ENCODE measurements at regions not wholly inside any gene's neighbourhood (a gene's known extent, or its start where the extent isn't known, plus 50 kb on each side); places are given as distances from the start of the nearest gene placed in this dataset.

GRCh38 chr4:143017210-143017609 lies 167.5 kb upstream of the USP38 start:
- Histone ChIP-seq H3K27ac (no peak overlapping the region), H3K9me3 (no peaks in the 10 kb centered on the region), H3K36me3 (ENCODE audit: low read depth, missing control alignments) (no peaks in the 10 kb centered on the region), H3K27me3 (no peaks in the 10 kb centered on the region), H3K4me1 (no peaks in the 10 kb centered on the region), H3K4me3 (no peak overlapping the region)
- DNase-seq: no peak
- intact Hi-C loops (cut with DNase I; ENCODE audit: low total_unique reads): no loop called here
- no peak for TF ChIP-seq CTCF (IDR thresholded peaks at IDR 0.05)
- TF ChIP-seq POLR2A (IDR thresholded peaks at IDR 0.05): no peak
- 56 to 67% methylated on average over 3 of the region's 3 CpGs for WGBS, 2 donors

GRCh38 chr4:143019351-143019750 lies 165.4 kb upstream of the USP38 start:
- Histone ChIP-seq H3K4me1 (no peaks in the 10 kb centered on the region), H3K4me3 (no peak overlapping the region), H3K27me3 (no peaks in the 10 kb centered on the region), H3K9me3 (no peaks in the 10 kb centered on the region), H3K36me3 (ENCODE audit: low read depth, missing control alignments) (no peaks in the 10 kb centered on the region), H3K27ac (no peak overlapping the region)
- TF ChIP-seq POLR2A (IDR thresholded peaks at IDR 0.05): no peak
- TF ChIP-seq CTCF (IDR thresholded peaks at IDR 0.05): no peak
- intact Hi-C loops (cut with DNase I; ENCODE audit: low total_unique reads): no loop called here
- no peak for DNase-seq
- WGBS, 2 donors: 87 to 90% methylated on average over 4 of the region's 4 CpGs

- Histone ChIP-seq H3K27ac (no peak overlapping the region), H3K4me1 (no peaks in the 10 kb centered on the region), H3K4me3 (no peak overlapping the region), H3K27me3 (no peaks in the 10 kb centered on the region), H3K36me3 (ENCODE audit: low read depth, missing control alignments) (no peaks in the 10 kb centered on the region), H3K9me3 (no peaks in the 10 kb centered on the region)
- intact Hi-C loops (cut with DNase I; ENCODE audit: low total_unique reads): no loop called here
- TF ChIP-seq POLR2A (IDR thresholded peaks at IDR 0.05) (no peak), CTCF (IDR thresholded peaks at IDR 0.05) (no peak)
- DNase-seq: no peak
Measured at GRCh38 chr4:143021384-143021783, 163.3 kb upstream of the USP38 start.

GRCh38 chr4:143023239-143023918 lies 161.3 kb upstream of the USP38 start:
- H3K27me3 ChIP-seq: no peaks in the 10 kb centered on the region
- no peak overlapping the region for H3K27ac ChIP-seq
- TF ChIP-seq CTCF (IDR thresholded peaks at IDR 0.05): no peak
- H3K9me3 ChIP-seq: no peaks in the 10 kb centered on the region
- no peak overlapping the region for H3K4me3 ChIP-seq
- intact Hi-C loops (cut with DNase I; ENCODE audit: low total_unique reads): no loop called here
- DNase-seq: no peak
- no peaks in the 10 kb centered on the region for H3K4me1 ChIP-seq
- H3K36me3 ChIP-seq (ENCODE audit: low read depth, missing control alignments): no peaks in the 10 kb centered on the region

GRCh38 chr4:143025081-143025704 lies 159.5 kb upstream of the USP38 start:
- no peak for TF ChIP-seq CTCF (IDR thresholded peaks at IDR 0.05)
- TF ChIP-seq POLR2A (IDR thresholded peaks at IDR 0.05): no peak
- intact Hi-C loops (cut with DNase I; ENCODE audit: low total_unique reads): no loop called here
- DNase-seq: no peak
- H3K27ac ChIP-seq: no peak overlapping the region
- H3K9me3 ChIP-seq: no peaks in the 10 kb centered on the region
- H3K27me3 ChIP-seq: no peaks in the 10 kb centered on the region
- H3K4me3 ChIP-seq: no peak overlapping the region
- H3K4me1 ChIP-seq: no peaks in the 10 kb centered on the region
- no peaks in the 10 kb centered on the region for H3K36me3 ChIP-seq (ENCODE audit: low read depth, missing control alignments)
- WGBS, 2 donors: 72 to 79% methylated on average over 3 of the region's 3 CpGs
